ENCODE measurements at regions not wholly inside any gene's neighbourhood (a gene's known extent, or its start where the extent isn't known, plus 50 kb on each side); places are given as distances from the start of the nearest gene placed in this dataset.
A peak's percentile ranks its signal among the peaks of the same experiment; 100 is the strongest.

DNA sequence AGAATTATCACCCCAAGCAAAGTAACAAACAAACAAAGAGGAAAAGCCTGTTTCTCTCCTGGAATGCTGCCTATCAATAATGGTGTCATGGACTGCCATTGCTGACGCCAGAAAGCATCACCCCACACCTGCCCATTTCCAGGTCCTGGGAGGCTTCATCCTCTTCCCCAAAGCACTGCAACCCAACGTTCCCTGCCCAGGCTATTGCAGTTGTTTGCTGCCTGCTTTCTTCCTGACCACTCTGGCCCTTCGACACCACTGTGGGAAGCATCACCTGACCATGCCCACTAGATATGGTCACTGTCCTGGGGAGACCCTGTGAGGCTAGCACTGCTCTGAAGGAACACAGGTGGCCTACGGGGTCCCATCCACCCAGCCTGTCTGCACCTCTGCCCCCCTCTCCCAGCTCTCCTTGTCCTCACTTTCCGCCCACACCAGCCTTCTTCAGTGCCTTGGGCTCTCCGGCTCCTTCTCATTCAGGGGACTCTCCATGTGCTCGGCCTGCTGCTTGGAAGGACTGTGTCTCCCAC, 439.6 kb downstream of the GLRX3 start:
- DNase-seq: no peak

- DNase-seq: no peak
Measured at GRCh38 chr10:130576427-130576826, 440.2 kb downstream of the GLRX3 start.

DNA sequence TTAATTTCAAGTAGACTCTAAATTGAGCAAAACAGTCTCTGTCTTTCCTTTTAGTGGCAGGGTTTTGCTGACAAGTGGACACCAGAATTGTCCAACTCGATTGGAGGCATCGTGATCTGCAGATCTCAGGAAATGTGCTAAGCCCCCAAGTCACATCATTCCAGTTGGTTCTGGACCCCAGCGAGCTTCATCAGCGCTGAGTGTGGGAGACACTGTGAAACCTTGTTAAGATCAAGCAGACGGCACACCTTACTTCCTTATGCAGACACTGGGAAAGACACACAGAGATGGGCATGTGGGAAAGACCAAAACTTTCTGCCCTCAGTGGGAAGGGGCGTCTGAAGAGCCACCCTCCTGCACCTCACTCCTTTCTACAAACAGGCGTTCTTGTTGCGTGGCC, 440.8 kb downstream of the GLRX3 start:
- DNase-seq: no peak

- no peak for DNase-seq
Measured at GRCh38 chr10:130578532-130579289, 442.5 kb downstream of the GLRX3 start.

DNA sequence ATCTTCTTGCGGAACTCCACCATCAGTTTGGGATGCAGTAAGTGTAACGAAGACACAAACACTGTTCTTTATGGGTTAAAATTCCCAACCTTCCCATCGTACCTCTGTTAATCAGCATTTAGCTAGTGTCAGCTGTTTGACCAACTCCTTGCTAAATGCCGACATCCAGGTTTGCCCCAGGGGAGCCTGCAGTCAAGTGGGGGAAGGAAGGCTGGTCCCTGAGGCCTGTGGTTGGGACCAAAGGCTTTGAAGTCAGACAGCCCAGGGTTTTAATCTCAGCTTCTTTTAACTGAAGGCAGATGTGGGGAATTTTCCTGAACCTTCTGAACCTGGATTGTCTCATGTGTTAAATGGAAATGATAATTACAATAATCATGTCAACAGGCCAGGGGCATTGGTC, 443.7 kb downstream of the GLRX3 start:
- DNase-seq: no peak

GRCh38 chr10:130580975-130581374, 444.8 kb downstream of the GLRX3 start:
- no peak for DNase-seq

DNA sequence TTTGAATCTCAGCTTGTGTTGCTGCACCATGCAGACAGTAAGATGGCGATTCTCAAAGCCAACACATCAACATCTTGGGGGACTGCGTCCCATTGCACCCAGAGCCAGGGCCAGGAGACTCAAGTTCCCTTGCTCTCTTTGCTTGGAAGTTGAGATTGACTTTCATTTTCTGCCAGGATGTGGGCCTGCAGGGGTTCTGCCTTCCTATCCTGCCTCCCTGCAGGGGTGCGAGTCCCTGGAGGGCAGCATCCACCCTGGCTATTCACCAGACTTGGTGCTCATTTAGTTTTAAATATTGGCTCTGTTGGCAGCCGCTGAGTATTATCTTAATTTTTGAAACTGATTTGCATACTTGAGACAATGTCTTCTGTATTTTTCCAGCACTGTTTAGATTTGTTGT, 451.5 kb downstream of the GLRX3 start:
- no peak for DNase-seq

GRCh38 chr10:130606001-130606405, 469.8 kb downstream of the GLRX3 start:
- peak; percentile 73 for DNase-seq

DNA sequence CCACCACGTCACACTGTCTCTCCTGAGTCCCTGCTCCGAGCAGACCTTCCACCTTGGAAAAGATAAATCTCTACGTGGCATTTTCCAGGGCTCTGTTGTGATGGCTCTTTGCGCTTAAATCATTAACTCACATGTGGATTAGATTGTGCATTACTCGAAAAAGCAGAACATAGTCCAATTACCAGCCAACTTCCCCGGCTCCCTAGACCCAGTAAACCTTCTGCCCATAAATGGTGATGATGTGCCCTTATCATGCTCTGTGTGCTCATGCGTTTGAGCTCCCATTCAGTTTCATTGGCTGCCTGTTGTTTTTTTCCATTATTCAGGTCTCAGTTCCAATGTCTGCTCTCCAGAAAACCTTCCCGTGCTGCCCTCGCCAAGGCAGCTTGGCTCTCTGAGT, 471.2 kb downstream of the GLRX3 start:
- no peak for DNase-seq

DNA sequence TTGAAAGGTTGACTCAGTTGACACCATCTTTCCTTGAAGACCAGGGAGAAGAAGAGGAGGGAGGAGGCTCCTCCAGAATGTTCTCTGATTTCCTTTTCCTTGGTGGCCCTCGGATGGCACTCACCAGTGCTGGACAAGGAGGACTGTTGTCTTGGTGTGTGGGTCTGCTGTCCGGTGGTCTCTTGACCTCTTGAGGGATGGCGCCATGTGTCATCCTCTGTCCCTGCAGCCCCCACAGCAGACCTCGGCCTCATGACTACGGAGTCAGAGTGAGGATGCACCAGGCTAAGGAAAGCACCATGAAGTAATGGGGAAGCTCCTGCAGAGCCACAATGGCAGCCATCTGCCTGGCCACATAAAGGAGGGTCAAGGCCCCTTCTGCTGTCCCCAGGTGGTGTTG, 475.0 kb downstream of the GLRX3 start:
- DNase-seq: no peak

- no peak for DNase-seq
Measured at GRCh38 chr10:130615457-130615856, 479.3 kb downstream of the GLRX3 start.

DNA sequence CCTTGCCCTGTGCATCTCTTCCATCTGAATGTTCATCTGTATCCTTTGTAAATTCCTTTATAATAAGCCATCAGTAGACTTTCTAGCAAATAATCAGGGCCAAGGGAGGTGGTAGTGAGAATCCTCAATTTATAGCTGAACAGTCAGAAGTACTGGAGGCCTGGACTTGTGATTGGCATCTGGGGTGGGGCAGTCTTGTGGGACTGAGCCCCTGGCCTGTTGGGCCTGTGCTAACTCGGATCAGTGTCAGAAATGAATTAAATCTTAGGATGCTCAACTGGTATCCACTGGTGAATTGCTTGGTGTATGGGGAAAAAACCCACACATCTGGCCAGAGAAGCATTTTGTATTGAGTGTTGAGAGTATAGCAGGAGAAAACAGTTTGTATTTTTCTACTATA, 481.8 kb downstream of the GLRX3 start:
- DNase-seq: no peak

DNA sequence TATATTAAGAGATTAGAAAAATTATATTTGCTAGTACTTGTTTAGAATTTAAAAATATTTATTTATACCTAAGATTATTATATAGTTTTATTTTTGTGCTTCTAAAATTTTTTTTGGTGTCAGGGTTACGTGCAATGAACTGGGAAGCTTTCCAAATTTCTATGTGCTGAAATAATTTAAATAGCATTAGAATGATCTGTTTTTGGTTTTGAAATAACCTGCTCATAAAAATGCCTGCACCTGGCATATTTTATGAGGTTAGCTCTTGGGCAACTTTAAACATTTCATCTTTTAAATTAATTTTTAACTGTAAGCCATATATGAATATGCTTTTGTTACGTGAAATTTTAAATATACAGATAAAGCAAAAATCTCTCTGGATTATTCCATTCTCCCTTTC, 482.5 kb downstream of the GLRX3 start:
- no peak for DNase-seq

DNA sequence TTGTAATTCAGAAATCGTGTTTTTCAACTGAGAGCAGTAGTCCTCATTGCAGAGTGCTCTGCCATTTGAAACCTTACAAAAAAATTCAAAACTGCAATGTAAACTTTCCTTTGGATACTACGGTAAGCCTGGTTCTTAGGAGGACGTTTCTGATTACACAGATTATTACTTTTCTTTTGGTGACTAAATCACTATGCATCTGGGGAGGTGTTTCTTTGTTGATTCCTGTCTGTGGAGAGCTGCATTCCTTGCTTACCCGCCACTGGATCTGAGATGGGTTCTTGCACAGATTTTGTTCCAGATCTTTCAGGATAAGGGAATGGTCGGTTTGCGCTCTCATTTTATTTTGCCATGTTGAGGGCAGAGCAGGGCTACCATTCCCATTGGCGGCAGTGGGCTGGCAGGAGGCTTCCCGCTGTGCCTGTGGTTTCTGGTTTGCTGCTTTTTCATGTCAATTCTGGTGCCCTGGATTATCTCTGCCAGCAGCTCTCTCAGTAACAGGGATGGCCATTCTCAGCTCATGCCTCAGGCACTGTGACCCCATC, 485.1 kb downstream of the GLRX3 start:
- DNase-seq: no peak

- peak; percentile 54 for DNase-seq
Measured at GRCh38 chr10:130623680-130624267, 487.6 kb downstream of the GLRX3 start.

- no peak for DNase-seq
Measured at GRCh38 chr10:130627346-130628045, 491.3 kb downstream of the GLRX3 start.

DNA sequence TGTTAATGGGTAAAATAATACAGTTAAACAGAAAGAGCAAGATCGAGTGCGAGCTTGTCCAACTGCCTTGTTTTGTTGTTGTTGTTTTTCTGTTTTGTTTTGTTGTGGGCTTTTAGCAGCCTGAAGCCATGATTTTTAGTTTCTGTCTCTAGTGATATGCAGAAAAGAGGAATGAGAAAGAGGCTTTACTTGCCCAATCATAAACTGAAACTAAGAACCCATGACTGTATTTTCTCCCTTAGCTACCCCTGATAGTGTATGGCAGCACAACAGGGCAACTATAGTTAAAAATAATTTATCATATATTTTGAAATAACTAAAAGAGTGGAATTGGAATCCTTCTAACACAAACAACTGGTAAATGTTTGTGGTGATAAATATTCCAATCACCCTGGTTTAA, 493.9 kb downstream of the GLRX3 start:
- DNase-seq: no peak

- DNase-seq: peak; percentile 39
Measured at GRCh38 chr10:130631142-130632096, 495.2 kb downstream of the GLRX3 start.

- no peak for DNase-seq
Measured at GRCh38 chr10:130634816-130635215, 498.6 kb downstream of the GLRX3 start.

DNA sequence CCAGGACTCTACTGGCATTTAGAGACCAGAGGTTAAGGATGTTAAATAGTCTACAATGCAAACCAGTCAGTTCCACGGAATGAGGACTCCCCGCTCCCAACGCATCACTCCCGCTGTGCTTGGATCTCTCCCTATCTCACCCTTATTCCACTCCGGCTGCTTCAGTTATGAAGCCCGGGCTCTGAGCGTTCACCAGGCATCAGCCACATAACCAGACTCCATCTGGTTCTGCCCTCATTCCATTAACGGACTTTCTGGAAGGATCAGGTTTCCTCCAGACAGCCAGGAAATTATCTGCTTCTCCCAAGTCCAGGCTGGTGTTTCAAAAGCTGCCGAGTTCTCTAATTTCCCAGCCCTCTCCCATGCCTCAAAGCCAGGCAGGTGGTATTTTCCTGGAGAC, 499.3 kb downstream of the GLRX3 start:
- DNase-seq: no peak

DNA sequence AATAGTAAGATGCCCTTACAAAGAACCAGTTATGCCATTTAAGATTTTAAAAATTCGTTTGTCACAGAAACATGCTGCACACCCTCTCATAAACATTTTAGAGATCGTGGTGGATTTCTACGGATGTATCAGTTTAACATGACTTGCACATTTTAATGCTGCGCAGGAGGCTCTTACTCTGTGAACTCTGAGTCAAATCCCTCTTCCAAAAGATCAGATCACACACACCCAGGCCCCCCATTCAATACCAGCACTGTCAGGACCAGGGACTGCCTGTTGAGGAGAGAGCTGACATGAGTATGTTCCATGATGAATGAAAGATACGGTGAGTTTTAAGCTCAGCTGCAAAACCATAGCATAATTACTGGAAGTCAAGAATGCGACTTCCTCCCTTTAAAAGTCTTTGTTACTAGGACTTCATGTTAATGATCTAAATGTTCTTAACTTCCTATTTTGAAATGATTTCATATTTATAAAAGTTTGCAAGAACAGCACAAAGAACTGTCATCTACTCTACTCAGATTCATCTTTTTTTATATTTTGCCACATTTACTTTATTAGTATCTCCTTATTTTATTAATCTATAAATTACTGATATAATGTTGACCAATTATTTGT, 500.2 kb downstream of the GLRX3 start:
- DNase-seq: no peak

GRCh38 chr10:130637089-130637676, 501.0 kb downstream of the GLRX3 start:
- DNase-seq: no peak

Measured in eye (tissue), 1 donor.